ENCODE measurements at regions not wholly inside any gene's neighbourhood (a gene's known extent, or its start where the extent isn't known, plus 50 kb on each side); places are given as distances from the start of the nearest gene placed in this dataset.
"Not testable (repeated sequence)": the region's sequence is repeated elsewhere in the genome, so short reads cannot be mapped to it uniquely, and the experiment has no call there.

GRCh38 chr20:43404878-43405277 is 52.8 kb upstream of the SRSF6 start:
- no peak overlapping the region for H3K27ac ChIP-seq
- WGBS, 2 donors = 32 to 34% methylated on average over 3 of the region's 3 CpGs
- ATAC-seq = no peak
- TF ChIP-seq CTCF (IDR thresholded peaks at IDR 0.05) = no peak
- H3K27me3 ChIP-seq = peaks cover 0 to 30% (median 7%) of the 10 kb centered on the region in 7 donors
- no peak for DNase-seq
- H3K4me3 ChIP-seq = no peak overlapping the region
- intact Hi-C loops (cut with DNase I) = loop anchor here in 1 of 10 donors (10.0 kb wide), 1 partner anchor 1670 kb away; no protein-coding TSS in a partner anchor
- H3K9me3 ChIP-seq = peaks cover 0 to 28% (median 8%) of the 10 kb centered on the region in 11 donors
- no peaks in the 10 kb centered on the region for H3K4me1 ChIP-seq
- H3K36me3 ChIP-seq = no peaks in the 10 kb centered on the region

GRCh38 chr20:43400882-43401281 is 56.8 kb upstream of the SRSF6 start:
- H3K27me3 ChIP-seq = peaks cover 0 to 20% (median 8%) of the 10 kb centered on the region in 7 donors
- not testable (repeated sequence) for H3K9me3 ChIP-seq, H3K36me3 ChIP-seq, H3K4me3 ChIP-seq, ATAC-seq, H3K27ac ChIP-seq, DNase-seq, H3K4me1 ChIP-seq
- intact Hi-C loops (cut with DNase I) = loop anchor here in 1 of 10 donors (10.0 kb wide), 1 partner anchor 1666 kb away; no protein-coding TSS in a partner anchor
- WGBS, 2 donors = 85 to 88% methylated on average over 6 of the region's 6 CpGs

GRCh38 chr20:43398676-43399324 is 58.9 kb upstream of the SRSF6 start:
- no peak for TF ChIP-seq CTCF (IDR thresholded peaks at IDR 0.05)
- Histone ChIP-seq H3K27me3 (peaks cover 0 to 16% (median 6%) of the 10 kb centered on the region in 7 donors), H3K36me3 (no peaks in the 10 kb centered on the region), H3K4me1 (no peaks in the 10 kb centered on the region), H3K9me3 (no peaks in the 10 kb centered on the region), H3K27ac (no peak overlapping the region), H3K4me3 (no peak overlapping the region)
- DNase-seq = no peak
- ATAC-seq = peak in 1 of 8 donors; percentile 29
- intact Hi-C loops (cut with DNase I) = no loop called here
- 80 to 81% methylated on average over 8 of the region's 8 CpGs for WGBS, 2 donors

GRCh38 chr20:43397147-43397546 is 60.5 kb upstream of the SRSF6 start:
- intact Hi-C loops (cut with DNase I) = no loop called here
- ATAC-seq = no peak
- no peak for DNase-seq
- Histone ChIP-seq H3K4me1 (no peaks in the 10 kb centered on the region), H3K4me3 (no peak overlapping the region), H3K36me3 (no peaks in the 10 kb centered on the region), H3K27me3 (peaks cover 0 to 29% (median 9%) of the 10 kb centered on the region in 7 donors), H3K9me3 (no peaks in the 10 kb centered on the region), H3K27ac (no peak overlapping the region)
- no peak for TF ChIP-seq CTCF (IDR thresholded peaks at IDR 0.05)
- WGBS, 2 donors = 77 to 90% methylated on average over 2 of the region's 2 CpGs

GRCh38 chr20:43393052-43393451 is 64.6 kb upstream of the SRSF6 start:
- intact Hi-C loops (cut with DNase I) = no loop called here
- WGBS, 2 donors = 47 to 54% methylated on average over 3 of the region's 3 CpGs
- no peak for TF ChIP-seq CTCF (IDR thresholded peaks at IDR 0.05)

More at GRCh38 chr20:43393052-43393451, 64.6 kb upstream of the SRSF6 start:
- Histone ChIP-seq H3K4me1 (peaks cover 0 to 10% (median 0%) of the 10 kb centered on the region in 9 donors), H3K27ac (no peak overlapping the region), H3K9me3 (no peaks in the 10 kb centered on the region), H3K4me3 (no peak overlapping the region), H3K36me3 (no peaks in the 10 kb centered on the region), H3K27me3 (peaks cover 0 to 37% (median 19%) of the 10 kb centered on the region in 7 donors)
- ATAC-seq (no peak), DNase-seq (no peak)

All from heart right ventricle (tissue), 16 donors.